ENCODE measurements at regions not wholly inside any gene's neighbourhood (a gene's known extent, or its start where the extent isn't known, plus 50 kb on each side); places are given as distances from the start of the nearest gene placed in this dataset.

DNA sequence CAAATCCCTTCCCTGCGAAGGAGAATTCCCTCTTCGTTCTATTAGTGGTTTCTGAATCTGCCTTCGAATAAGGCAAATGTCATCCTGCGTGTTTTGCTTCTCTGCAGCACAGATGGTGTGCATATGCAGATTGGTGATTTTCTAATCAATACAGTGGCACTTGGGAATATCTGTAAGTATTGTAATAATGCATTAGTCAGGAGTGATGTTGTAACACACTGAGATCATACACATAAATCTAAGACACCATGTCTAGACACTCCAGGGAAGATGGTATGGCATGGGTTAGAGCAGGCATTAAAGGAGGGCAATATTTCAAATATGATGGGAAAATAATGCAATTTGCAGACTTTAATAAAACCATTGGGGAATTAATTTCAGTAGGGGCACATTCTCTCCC, 513.2 kb upstream of the PTBP2 start:
- no TSS peak for BruUV-seq (replicated peaks)
- Histone ChIP-seq H3K36me3 (ENCODE audit: control insufficient read depth, insufficient read depth, low read length) (no peaks in the 10 kb centered on the region), H4K20me1 (replicated peaks; ENCODE audit: control insufficient read depth, insufficient read depth, low read length) (no peaks in the 10 kb centered on the region), H3K27ac (ENCODE audit: extremely low read depth, low read depth, low read length) (no peak overlapping the region), H3K27me3 (ENCODE audit: control insufficient read depth in 2 of 2, insufficient read depth in 2 of 2, low read length in 2 of 2) (no peaks in the 10 kb centered on the region), H3K9me1 (ENCODE audit: control insufficient read depth, insufficient read depth, low read length) (no peaks in the 10 kb centered on the region), H3K9me3 (replicated peaks; ENCODE audit: control insufficient read depth, insufficient read depth, low read depth, low read length) (no peaks in the 10 kb centered on the region; the same call in 1 of the 2 replicates), H3K9ac (ENCODE audit: insufficient read depth in 1 of 2, low read depth in 2 of 2, low read length in 2 of 2) (no peak overlapping the region), H3K79me2 (ENCODE audit: control insufficient read depth, insufficient read depth, low read length) (no peaks in the 10 kb centered on the region), H2AFZ (ENCODE audit: low read depth, low read length) (no peak overlapping the region), H3K4me3 (no peak overlapping the region), H3K4me1 (replicated peaks in 1 of 2; ENCODE audit: control insufficient read depth in 2 of 2, insufficient read depth in 2 of 2, low read length in 2 of 2) (no peaks in the 10 kb centered on the region), H3K4me2 (ENCODE audit: insufficient read depth, low read length) (no peak overlapping the region)
- FAIRE-seq: no peak
- no peak for ATAC-seq
- intact Hi-C loops (cut with micrococcal nuclease): no loop called here
- TF ChIP-seq, protein P1, sequence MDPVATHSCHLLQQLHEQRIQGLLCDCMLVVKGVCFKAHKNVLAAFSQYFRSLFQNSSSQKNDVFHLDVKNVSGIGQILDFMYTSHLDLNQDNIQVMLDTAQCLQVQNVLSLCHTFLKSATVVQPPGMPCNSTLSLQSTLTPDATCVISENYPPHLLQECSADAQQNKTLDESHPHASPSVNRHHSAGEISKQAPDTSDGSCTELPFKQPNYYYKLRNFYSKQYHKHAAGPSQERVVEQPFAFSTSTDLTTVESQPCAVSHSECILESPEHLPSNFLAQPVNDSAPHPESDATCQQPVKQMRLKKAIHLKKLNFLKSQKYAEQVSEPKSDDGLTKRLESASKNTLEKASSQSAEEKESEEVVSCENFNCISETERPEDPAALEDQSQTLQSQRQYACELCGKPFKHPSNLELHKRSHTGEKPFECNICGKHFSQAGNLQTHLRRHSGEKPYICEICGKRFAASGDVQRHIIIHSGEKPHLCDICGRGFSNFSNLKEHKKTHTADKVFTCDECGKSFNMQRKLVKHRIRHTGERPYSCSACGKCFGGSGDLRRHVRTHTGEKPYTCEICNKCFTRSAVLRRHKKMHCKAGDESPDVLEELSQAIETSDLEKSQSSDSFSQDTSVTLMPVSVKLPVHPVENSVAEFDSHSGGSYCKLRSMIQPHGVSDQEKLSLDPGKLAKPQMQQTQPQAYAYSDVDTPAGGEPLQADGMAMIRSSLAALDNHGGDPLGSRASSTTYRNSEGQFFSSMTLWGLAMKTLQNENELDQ (CRISPR knock-in tag; IDR thresholded peaks at IDR 0.05; ENCODE audit: borderline replicate concordance): no peak
- TF ChIP-seq, protein P2, sequence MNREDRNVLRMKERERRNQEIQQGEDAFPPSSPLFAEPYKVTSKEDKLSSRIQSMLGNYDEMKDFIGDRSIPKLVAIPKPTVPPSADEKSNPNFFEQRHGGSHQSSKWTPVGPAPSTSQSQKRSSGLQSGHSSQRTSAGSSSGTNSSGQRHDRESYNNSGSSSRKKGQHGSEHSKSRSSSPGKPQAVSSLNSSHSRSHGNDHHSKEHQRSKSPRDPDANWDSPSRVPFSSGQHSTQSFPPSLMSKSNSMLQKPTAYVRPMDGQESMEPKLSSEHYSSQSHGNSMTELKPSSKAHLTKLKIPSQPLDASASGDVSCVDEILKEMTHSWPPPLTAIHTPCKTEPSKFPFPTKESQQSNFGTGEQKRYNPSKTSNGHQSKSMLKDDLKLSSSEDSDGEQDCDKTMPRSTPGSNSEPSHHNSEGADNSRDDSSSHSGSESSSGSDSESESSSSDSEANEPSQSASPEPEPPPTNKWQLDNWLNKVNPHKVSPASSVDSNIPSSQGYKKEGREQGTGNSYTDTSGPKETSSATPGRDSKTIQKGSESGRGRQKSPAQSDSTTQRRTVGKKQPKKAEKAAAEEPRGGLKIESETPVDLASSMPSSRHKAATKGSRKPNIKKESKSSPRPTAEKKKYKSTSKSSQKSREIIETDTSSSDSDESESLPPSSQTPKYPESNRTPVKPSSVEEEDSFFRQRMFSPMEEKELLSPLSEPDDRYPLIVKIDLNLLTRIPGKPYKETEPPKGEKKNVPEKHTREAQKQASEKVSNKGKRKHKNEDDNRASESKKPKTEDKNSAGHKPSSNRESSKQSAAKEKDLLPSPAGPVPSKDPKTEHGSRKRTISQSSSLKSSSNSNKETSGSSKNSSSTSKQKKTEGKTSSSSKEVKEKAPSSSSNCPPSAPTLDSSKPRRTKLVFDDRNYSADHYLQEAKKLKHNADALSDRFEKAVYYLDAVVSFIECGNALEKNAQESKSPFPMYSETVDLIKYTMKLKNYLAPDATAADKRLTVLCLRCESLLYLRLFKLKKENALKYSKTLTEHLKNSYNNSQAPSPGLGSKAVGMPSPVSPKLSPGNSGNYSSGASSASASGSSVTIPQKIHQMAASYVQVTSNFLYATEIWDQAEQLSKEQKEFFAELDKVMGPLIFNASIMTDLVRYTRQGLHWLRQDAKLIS (CRISPR knock-in tag; IDR thresholded peaks at IDR 0.05): no peak
- TF ChIP-seq PML (IDR thresholded peaks at IDR 0.05; ENCODE audit: low read length) (no peak), WHSC1 (IDR thresholded peaks at IDR 0.05; ENCODE audit: low read length) (no peak), ZNF507 (tag; conservative IDR thresholded peaks at IDR 0.05) (no peak)
- in situ Hi-C loops (cut with MboI): no loop called here
- no peak for DNase-seq (ENCODE audit: extremely low read depth in 1 of 4, low spot score in 3 of 4)
- 3% methylated on average over 4 of the region's 4 CpGs for WGBS (ENCODE audit: insufficient coverage, low coverage, missing lambda C conversion rate)
- ChIA-PET CTCF (ENCODE audit: low intra/inter-chr PET ratio) (no interaction called here), POLR2A (no interaction called here)
